Neural progenitor cell (in vitro differentiated cells): ENCODE measurements at regions not wholly inside any gene's neighbourhood (a gene's known extent, or its start where the extent isn't known, plus 50 kb on each side); places are given as distances from the start of the nearest gene placed in this dataset.

Experiments
- EZH2 ChIP-seq: fragments of 200-600 bp; sonication (generic); IDR thresholded peaks from 2 replicates; pipeline ENCODE4 v1.6.1; 2017; ENCODE audit warnings: antibody characterized with exemption, mild to moderate bottlenecking, moderate library complexity
- EZH2phosphoT487 ChIP-seq: fragments of 200-600 bp; sonication (generic); IDR thresholded peaks from 2 replicates; pipeline ENCODE4 v1.6.1; 2017; ENCODE audit warnings: antibody characterized with exemption
- TF ChIP-seq, protein P1 (sequence below): fragments of 200-600 bp; sonication (generic); IDR thresholded peaks from 2 replicates; pipeline ENCODE4 v1.5.1; 2017; ENCODE audit warnings: antibody characterized with exemption, mild to moderate bottlenecking

DNA sequence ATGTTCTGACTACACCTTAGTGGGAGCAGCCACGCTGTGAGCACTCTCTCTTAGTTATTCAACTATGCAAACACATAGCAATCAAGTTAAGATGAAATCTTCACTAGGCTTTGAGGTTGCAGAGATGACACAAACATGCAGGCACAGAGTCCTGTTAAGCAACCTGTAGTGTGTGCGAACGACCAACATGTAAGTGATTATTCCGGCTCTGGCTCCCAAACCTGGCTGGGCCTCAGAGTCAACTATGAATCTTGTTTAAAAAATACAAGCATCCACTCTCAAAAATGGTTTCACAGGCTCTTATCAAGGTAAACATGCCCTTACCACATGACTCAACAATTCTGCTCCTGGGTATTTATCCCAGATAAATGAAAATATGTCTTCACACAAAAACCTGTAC is 91.4 kb downstream of the IRS2 start:
- TF ChIP-seq, protein P1, sequence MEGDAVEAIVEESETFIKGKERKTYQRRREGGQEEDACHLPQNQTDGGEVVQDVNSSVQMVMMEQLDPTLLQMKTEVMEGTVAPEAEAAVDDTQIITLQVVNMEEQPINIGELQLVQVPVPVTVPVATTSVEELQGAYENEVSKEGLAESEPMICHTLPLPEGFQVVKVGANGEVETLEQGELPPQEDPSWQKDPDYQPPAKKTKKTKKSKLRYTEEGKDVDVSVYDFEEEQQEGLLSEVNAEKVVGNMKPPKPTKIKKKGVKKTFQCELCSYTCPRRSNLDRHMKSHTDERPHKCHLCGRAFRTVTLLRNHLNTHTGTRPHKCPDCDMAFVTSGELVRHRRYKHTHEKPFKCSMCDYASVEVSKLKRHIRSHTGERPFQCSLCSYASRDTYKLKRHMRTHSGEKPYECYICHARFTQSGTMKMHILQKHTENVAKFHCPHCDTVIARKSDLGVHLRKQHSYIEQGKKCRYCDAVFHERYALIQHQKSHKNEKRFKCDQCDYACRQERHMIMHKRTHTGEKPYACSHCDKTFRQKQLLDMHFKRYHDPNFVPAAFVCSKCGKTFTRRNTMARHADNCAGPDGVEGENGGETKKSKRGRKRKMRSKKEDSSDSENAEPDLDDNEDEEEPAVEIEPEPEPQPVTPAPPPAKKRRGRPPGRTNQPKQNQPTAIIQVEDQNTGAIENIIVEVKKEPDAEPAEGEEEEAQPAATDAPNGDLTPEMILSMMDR = no peak
- TF ChIP-seq EZH2phosphoT487 = no peak
- TF ChIP-seq EZH2 = no peak
